ENCODE measurements at regions not wholly inside any gene's neighbourhood (a gene's known extent, or its start where the extent isn't known, plus 50 kb on each side); places are given as distances from the start of the nearest gene placed in this dataset.

DNA sequence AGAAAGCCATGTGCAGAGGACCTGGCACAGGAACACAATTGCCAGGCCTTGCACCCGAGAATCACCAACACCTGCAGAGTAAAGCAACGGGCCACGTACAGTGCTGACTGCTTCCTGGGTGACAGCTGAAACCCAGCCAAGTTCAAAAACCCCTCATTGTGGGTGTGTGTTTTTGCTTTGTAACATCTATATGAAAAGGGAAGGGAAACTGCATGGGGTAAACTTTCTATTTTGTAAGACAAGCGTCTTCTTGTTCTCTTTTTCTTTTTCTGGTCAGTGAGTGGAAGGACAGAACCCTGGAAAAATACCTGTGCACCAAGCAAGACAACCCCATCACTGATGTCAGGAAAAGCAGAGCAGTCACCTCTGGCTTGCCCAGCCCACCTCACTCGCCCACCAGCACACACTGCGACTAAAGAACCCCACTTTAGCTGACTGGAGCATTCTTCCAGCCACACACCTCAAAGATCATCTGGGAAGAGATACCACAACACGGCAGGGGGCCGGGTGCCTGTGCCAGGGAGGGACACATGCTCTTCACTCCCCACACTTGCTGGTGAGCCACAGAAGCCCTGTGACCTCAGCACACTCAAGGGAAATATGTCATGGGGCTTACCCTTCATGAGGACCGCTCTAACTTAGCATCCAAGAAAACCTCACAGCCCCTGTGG lies 172.3 kb downstream of the NDUFA12 start:
- Histone ChIP-seq H3K79me2 (ENCODE audit: control insufficient read depth, insufficient read depth, low read length) (no peaks in the 10 kb centered on the region), H3K4me3 (replicated peaks in 1 of 3; ENCODE audit: insufficient read depth in 1 of 3, low read depth in 1 of 3, low read length in 3 of 3) (no peak overlapping the region), H4K20me1 (replicated peaks; ENCODE audit: control insufficient read depth, extremely low read depth, insufficient read depth, low read length) (no peaks in the 10 kb centered on the region), H2AFZ (ENCODE audit: low read depth, low read length) (no peak overlapping the region), H3K27me3 (ENCODE audit: control insufficient read depth in 2 of 2, insufficient read depth in 2 of 2, low read length in 2 of 2) (no peaks in the 10 kb centered on the region), H3K9me3 (replicated peaks; ENCODE audit: control insufficient read depth, insufficient read depth, low read length) (no peaks in the 10 kb centered on the region), H3K36me3 (ENCODE audit: control insufficient read depth in 2 of 2, extremely low read depth in 1 of 2, insufficient read depth in 2 of 2, low read length in 2 of 2) (no peaks in the 10 kb centered on the region), H3K4me2 (ENCODE audit: insufficient read depth, low read length) (no peak overlapping the region), H3K9ac (replicated peaks; ENCODE audit: extremely low read depth, insufficient read depth, low read length) (no peak overlapping the region), H3K27ac (ENCODE audit: insufficient read depth, low read depth, low read length) (no peak overlapping the region), H3K4me1 (ENCODE audit: control insufficient read depth, extremely low read depth, insufficient read depth, low read length) (no peaks in the 10 kb centered on the region), H3K9me1 (replicated peaks; ENCODE audit: control insufficient read depth, extremely low read depth, insufficient read depth, low read length) (no peaks in the 10 kb centered on the region)
- FAIRE-seq (no peak), DNase-seq (ENCODE audit: low read depth, low spot score) (no peak)
- POLR2A ChIA-PET: no interaction called here
- no TSS peak for BruUV-seq (replicated peaks)
- dilution Hi-C loops (cut with MboI; ENCODE audit: extremely low pct_ligation_motif_present, low sequenced_read_pairs): no loop called here
- CTCF ChIA-PET: no interaction called here
- intact Hi-C loops (cut with micrococcal nuclease): no loop called here
- TF ChIP-seq POLR2A (IDR thresholded peaks at IDR 0.05; ENCODE audit: low read depth, low read length) (no peak), EZH2 (IDR thresholded peaks at IDR 0.05; ENCODE audit: borderline replicate concordance, low read depth, low read length, severe bottlenecking) (no peak), GATA2 (IDR thresholded peaks at IDR 0.05; ENCODE audit: insufficient read depth, insufficient read length, low read depth, low read length) (no peak), JUN (IDR thresholded peaks at IDR 0.05; ENCODE audit: borderline replicate concordance, insufficient read depth, insufficient read length, low read depth) (no peak), POLR2AphosphoS5 (IDR thresholded peaks at IDR 0.05; ENCODE audit: insufficient read depth, low read depth, low read length) (no peak), FOS (IDR thresholded peaks at IDR 0.05; ENCODE audit: borderline replicate concordance, insufficient read depth, low read length) (no peak), MYC (IDR thresholded peaks at IDR 0.05; ENCODE audit: low read depth, low read length) (no peak)
- TF ChIP-seq, protein P1, sequence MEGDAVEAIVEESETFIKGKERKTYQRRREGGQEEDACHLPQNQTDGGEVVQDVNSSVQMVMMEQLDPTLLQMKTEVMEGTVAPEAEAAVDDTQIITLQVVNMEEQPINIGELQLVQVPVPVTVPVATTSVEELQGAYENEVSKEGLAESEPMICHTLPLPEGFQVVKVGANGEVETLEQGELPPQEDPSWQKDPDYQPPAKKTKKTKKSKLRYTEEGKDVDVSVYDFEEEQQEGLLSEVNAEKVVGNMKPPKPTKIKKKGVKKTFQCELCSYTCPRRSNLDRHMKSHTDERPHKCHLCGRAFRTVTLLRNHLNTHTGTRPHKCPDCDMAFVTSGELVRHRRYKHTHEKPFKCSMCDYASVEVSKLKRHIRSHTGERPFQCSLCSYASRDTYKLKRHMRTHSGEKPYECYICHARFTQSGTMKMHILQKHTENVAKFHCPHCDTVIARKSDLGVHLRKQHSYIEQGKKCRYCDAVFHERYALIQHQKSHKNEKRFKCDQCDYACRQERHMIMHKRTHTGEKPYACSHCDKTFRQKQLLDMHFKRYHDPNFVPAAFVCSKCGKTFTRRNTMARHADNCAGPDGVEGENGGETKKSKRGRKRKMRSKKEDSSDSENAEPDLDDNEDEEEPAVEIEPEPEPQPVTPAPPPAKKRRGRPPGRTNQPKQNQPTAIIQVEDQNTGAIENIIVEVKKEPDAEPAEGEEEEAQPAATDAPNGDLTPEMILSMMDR (IDR thresholded peaks at IDR 0.05; ENCODE audit: extremely low read depth in 1 of 2, insufficient read depth in 1 of 2, low read depth in 1 of 2, low read length in 2 of 2): no peak
- TF ChIP-seq, protein P2, sequence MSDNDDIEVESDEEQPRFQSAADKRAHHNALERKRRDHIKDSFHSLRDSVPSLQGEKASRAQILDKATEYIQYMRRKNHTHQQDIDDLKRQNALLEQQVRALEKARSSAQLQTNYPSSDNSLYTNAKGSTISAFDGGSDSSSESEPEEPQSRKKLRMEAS (IDR thresholded peaks at IDR 0.05; ENCODE audit: insufficient read depth, insufficient read length): no peak
